HG02678 (cell line): ENCODE measurements at regions not wholly inside any gene's neighbourhood (a gene's known extent, or its start where the extent isn't known, plus 50 kb on each side); places are given as distances from the start of the nearest gene placed in this dataset.

Experiments
- ATAC-seq: cut with Tn5 transposase; IDR thresholded peaks from one replicate; pipeline ENCODE4 v1.9.1; 2021; ENCODE audit warnings: mild to moderate bottlenecking, moderate library complexity; ENCODE audit not compliant: unreplicated experiment

GRCh38 chr2:76330865-76331264 lies 620.1 kb upstream of the GCFC2 start:
- no peak for ATAC-seq

- no peak for ATAC-seq
Observed at GRCh38 chr2:76326636-76327035, 615.9 kb upstream of the GCFC2 start.

- ATAC-seq = no peak
Observed at GRCh38 chr2:76323381-76323780, 612.7 kb upstream of the GCFC2 start.

- ATAC-seq = no peak
Observed at GRCh38 chr2:76320716-76321115, 610.0 kb upstream of the GCFC2 start.

GRCh38 chr2:76318848-76319360 lies 608.2 kb upstream of the GCFC2 start:
- ATAC-seq = no peak

GRCh38 chr2:76316691-76317090 lies 606.0 kb upstream of the GCFC2 start:
- ATAC-seq = no peak

GRCh38 chr2:76314271-76315020 lies 603.7 kb upstream of the GCFC2 start:
- no peak for ATAC-seq

GRCh38 chr2:76312236-76312635 lies 601.5 kb upstream of the GCFC2 start:
- no peak for ATAC-seq

GRCh38 chr2:76311728-76312127 lies 601.0 kb upstream of the GCFC2 start:
- ATAC-seq = no peak

- ATAC-seq = no peak
Observed at GRCh38 chr2:76310894-76311633, 600.3 kb upstream of the GCFC2 start.

GRCh38 chr2:76307495-76307894 lies 596.8 kb upstream of the GCFC2 start:
- no peak for ATAC-seq

GRCh38 chr2:76298041-76298440 lies 587.3 kb upstream of the GCFC2 start:
- no peak for ATAC-seq

- no peak for ATAC-seq
Observed at GRCh38 chr2:76296438-76296837, 585.7 kb upstream of the GCFC2 start.

GRCh38 chr2:76295762-76296161 lies 585.0 kb upstream of the GCFC2 start:
- no peak for ATAC-seq

- ATAC-seq = no peak
Observed at GRCh38 chr2:76288598-76288997, 577.9 kb upstream of the GCFC2 start.

- ATAC-seq = no peak
Observed at GRCh38 chr2:76288146-76288545, 577.4 kb upstream of the GCFC2 start.

- no peak for ATAC-seq
Observed at GRCh38 chr2:76283350-76283749, 572.6 kb upstream of the GCFC2 start.

- no peak for ATAC-seq
Observed at GRCh38 chr2:76281156-76281841, 570.6 kb upstream of the GCFC2 start.

GRCh38 chr2:76280686-76281085 lies 570.0 kb upstream of the GCFC2 start:
- no peak for ATAC-seq

GRCh38 chr2:76279142-76279541 lies 568.4 kb upstream of the GCFC2 start:
- no peak for ATAC-seq

GRCh38 chr2:76275788-76276187 lies 565.1 kb upstream of the GCFC2 start:
- ATAC-seq = no peak

- no peak for ATAC-seq
Observed at GRCh38 chr2:76274676-76275075, 564.0 kb upstream of the GCFC2 start.
